OCI-LY3 (cell line): ENCODE measurements at regions not wholly inside any gene's neighbourhood (a gene's known extent, or its start where the extent isn't known, plus 50 kb on each side); places are given as distances from the start of the nearest gene placed in this dataset.

ENCODE experiments used
- H2AFZ ChIP-seq: fragments of 200-600, 300-600 bp; shearing (Covaris generic); 2 replicates; pipeline ENCODE4 v1.6.0; 2014; ENCODE audit warnings: antibody characterized with exemption, low read depth, low read length
- H3K27ac ChIP-seq: fragments of 200-600, 300-600 bp; sonication (generic); 2 replicates; pipeline ENCODE4 v1.5.1; 2014; ENCODE audit warnings: mild to moderate bottlenecking, low read length, moderate library complexity, mixed read lengths
- H3K27me3 ChIP-seq: fragments of 200-600, 300-600 bp; sonication (generic); 2 replicates; pipeline ENCODE4 v1.6.1; 2014; ENCODE audit warnings: low read depth, low read length, mixed read lengths
- H3K36me3 ChIP-seq: fragments of 200-600, 300-600 bp; sonication (generic); replicated peaks from 2 replicates; pipeline ENCODE3; 2014; ENCODE audit warnings: low read depth, low read length, mixed read lengths
- H3K4me1 ChIP-seq: fragments of 300-600, 200-600 bp; sonication (generic); 2 replicates; pipeline ENCODE4 v1.6.1; 2014; ENCODE audit warnings: low read length, mixed read lengths
- H3K4me2 ChIP-seq: fragments of 200-600, 300-600 bp; sonication (generic); 2 replicates; pipeline ENCODE4 v1.6.1; 2014; ENCODE audit warnings: low read length, mixed read lengths
- H3K4me3 ChIP-seq: fragments of 300-600, 200-600 bp; sonication (generic); 2 replicates; pipeline ENCODE4 v1.5.1; 2014; ENCODE audit warnings: antibody characterized with exemption, mild to moderate bottlenecking, low read length, moderate library complexity
- H3K79me2 ChIP-seq: fragments of 300-600, 200-600 bp; shearing (Covaris generic); 2 replicates; pipeline ENCODE4 v1.6.1; 2014; ENCODE audit warnings: mild to moderate bottlenecking, low read length, mixed read lengths
- H3K9ac ChIP-seq: fragments of 300-600, 200-600 bp; shearing (Covaris generic); 2 replicates; pipeline ENCODE4 v1.6.0; 2014; ENCODE audit warnings: mild to moderate bottlenecking, low read length, moderate library complexity
- H3K9me3 ChIP-seq: fragments of 200-600, 300-600 bp; shearing (Covaris generic); 2 replicates; pipeline ENCODE4 v1.6.1; 2014; ENCODE audit warnings: low read length, mixed read lengths; ENCODE audit not compliant: insufficient read depth
- H4K20me1 ChIP-seq: fragments of 200-600, 300-600 bp; sonication (generic); 2 replicates; pipeline ENCODE4 v1.6.1; 2016; ENCODE audit warnings: low read length, mixed read lengths; ENCODE audit not compliant: insufficient read depth
- EZH2phosphoT487 ChIP-seq: fragments of 200-600 bp; shearing (Covaris generic); IDR thresholded peaks from 2 replicates; pipeline ENCODE4 v1.6.1; 2018; ENCODE audit warnings: antibody characterized with exemption, mixed run types, low read depth
- TF ChIP-seq, protein P1 (sequence below): fragments of 200-600, 300-600 bp; sonication (generic); IDR thresholded peaks from 2 replicates; pipeline ENCODE4 v1.5.1; 2014; ENCODE audit warnings: antibody characterized with exemption, low read length, low read depth

DNA sequence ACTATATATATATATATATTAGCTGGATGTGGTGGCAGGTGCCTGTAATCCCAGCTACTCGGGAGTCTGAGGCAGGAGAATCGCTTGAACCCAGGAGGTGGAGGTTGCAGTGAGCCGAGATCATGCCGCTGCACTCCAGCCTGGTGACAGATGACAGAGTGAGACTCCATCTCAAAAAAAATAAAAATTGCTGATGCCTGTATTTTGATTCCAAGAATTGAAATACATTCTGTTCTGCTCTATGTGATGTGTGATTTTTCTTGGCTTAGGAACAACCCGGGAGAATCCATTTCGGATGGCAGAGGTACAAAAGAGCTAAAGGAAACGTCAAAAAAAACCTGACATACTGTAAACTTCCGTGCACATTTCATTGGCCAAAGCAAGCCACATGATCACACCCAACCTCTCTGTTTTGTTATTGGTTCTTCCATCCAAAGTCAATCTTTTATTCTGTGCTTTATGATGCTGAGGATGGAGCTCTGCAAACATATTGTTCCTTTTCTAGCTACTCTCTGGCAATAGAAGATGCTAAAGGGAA lies 478.1 kb upstream of the MAP2 start:
- no peaks in the 10 kb centered on the region for H3K4me1 ChIP-seq
- H4K20me1 ChIP-seq: no peaks in the 10 kb centered on the region
- no peaks in the 10 kb centered on the region for H3K27me3 ChIP-seq
- no peak overlapping the region for H3K27ac ChIP-seq
- H3K9me3 ChIP-seq: no peaks in the 10 kb centered on the region
- H3K9ac ChIP-seq: no peak overlapping the region
- no peaks in the 10 kb centered on the region for H3K79me2 ChIP-seq
- no peak for TF ChIP-seq EZH2phosphoT487
- TF ChIP-seq, protein P1, sequence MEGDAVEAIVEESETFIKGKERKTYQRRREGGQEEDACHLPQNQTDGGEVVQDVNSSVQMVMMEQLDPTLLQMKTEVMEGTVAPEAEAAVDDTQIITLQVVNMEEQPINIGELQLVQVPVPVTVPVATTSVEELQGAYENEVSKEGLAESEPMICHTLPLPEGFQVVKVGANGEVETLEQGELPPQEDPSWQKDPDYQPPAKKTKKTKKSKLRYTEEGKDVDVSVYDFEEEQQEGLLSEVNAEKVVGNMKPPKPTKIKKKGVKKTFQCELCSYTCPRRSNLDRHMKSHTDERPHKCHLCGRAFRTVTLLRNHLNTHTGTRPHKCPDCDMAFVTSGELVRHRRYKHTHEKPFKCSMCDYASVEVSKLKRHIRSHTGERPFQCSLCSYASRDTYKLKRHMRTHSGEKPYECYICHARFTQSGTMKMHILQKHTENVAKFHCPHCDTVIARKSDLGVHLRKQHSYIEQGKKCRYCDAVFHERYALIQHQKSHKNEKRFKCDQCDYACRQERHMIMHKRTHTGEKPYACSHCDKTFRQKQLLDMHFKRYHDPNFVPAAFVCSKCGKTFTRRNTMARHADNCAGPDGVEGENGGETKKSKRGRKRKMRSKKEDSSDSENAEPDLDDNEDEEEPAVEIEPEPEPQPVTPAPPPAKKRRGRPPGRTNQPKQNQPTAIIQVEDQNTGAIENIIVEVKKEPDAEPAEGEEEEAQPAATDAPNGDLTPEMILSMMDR: no peak
- no peaks in the 10 kb centered on the region for H3K36me3 ChIP-seq
- H3K4me2 ChIP-seq: no peak overlapping the region
- H2AFZ ChIP-seq: peak overlapping the region; percentile 51; the same call in 1 of the 2 replicates
- no peak overlapping the region for H3K4me3 ChIP-seq

DNA sequence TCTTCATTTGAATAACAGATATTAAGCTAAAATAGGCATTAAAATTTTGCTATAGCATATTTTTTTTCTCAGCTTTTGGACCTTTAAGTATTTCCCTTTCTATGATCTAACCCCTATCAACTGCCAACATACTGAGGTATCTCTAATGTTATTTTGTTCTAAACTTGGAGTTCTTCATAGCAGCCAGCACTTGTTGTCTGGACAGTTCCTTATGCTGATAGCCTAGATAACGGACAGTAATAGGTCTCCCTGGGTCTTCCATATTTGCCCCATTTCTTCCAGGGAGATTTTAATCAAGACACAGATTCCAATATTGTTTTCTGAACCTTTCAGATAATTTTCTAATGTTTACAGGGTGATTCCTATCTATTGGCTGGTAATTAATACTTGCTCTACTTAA lies 475.8 kb upstream of the MAP2 start:
- no peak overlapping the region for H3K4me2 ChIP-seq
- no peaks in the 10 kb centered on the region for H3K79me2 ChIP-seq
- TF ChIP-seq, protein P1: no peak
- no peak for TF ChIP-seq EZH2phosphoT487
- no peaks in the 10 kb centered on the region for H3K9me3 ChIP-seq
- no peaks in the 10 kb centered on the region for H3K4me1 ChIP-seq
- no peak overlapping the region for H2AFZ ChIP-seq
- no peaks in the 10 kb centered on the region for H3K27me3 ChIP-seq
- no peaks in the 10 kb centered on the region for H4K20me1 ChIP-seq
- no peaks in the 10 kb centered on the region for H3K36me3 ChIP-seq
- H3K9ac ChIP-seq: no peak overlapping the region
- no peak overlapping the region for H3K27ac ChIP-seq
- no peak overlapping the region for H3K4me3 ChIP-seq

DNA sequence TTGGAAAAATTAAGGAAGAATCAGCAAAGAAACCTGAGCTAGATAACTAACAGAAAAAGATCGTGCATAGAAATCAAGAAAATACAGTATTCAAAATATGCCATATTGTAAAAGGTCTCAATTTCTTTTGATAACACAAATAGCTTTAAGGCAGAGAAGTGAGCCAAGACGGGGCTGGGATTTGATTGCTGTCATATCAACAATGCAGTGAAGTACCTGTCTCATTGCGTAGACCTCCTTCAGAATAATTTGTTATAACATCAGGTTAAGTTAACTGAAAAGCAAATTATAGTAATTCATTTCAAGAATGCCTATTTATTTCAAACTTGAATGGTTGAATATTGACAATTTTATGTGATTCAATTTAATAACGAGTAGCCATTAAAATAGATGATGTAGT lies 453.8 kb upstream of the MAP2 start:
- no peaks in the 10 kb centered on the region for H3K27me3 ChIP-seq
- TF ChIP-seq, protein P1: no peak
- no peak for TF ChIP-seq EZH2phosphoT487
- no peaks in the 10 kb centered on the region for H3K4me1 ChIP-seq
- H3K27ac ChIP-seq: no peak overlapping the region
- H2AFZ ChIP-seq: no peak overlapping the region
- H3K36me3 ChIP-seq: no peaks in the 10 kb centered on the region
- no peaks in the 10 kb centered on the region for H4K20me1 ChIP-seq
- no peak overlapping the region for H3K9ac ChIP-seq
- no peak overlapping the region for H3K4me2 ChIP-seq
- peaks cover 6% of the 10 kb centered on the region; the same call in 1 of the 2 replicates for H3K9me3 ChIP-seq
- no peaks in the 10 kb centered on the region for H3K79me2 ChIP-seq
- no peak overlapping the region for H3K4me3 ChIP-seq

DNA sequence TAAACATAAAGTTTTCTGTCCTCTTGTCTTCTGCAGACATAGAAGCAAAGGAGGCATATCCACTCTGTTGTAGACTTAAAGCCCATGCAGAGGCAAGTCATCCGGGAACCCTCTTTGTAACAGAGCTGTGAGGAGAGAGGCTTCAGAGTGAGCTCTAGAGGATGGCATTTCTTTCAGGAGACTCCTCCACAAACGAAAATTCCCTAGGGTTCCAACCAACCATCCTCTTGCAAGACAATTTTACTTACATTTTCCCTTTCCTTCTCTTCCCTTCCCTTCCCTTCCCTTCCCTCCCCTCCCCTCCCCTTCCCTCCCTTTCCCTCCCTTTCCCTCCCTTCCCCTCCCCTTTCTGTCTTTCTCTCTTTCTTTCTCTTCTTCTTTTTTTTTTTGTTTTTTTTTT lies 446.3 kb upstream of the MAP2 start:
- no peak overlapping the region for H3K9ac ChIP-seq
- no peak overlapping the region for H2AFZ ChIP-seq
- no peak overlapping the region for H3K4me3 ChIP-seq
- TF ChIP-seq EZH2phosphoT487: no peak
- TF ChIP-seq, protein P1: no peak
- no peaks in the 10 kb centered on the region for H4K20me1 ChIP-seq
- no peaks in the 10 kb centered on the region for H3K79me2 ChIP-seq
- no peaks in the 10 kb centered on the region for H3K9me3 ChIP-seq
- no peaks in the 10 kb centered on the region for H3K36me3 ChIP-seq
- no peaks in the 10 kb centered on the region for H3K27me3 ChIP-seq
- no peak overlapping the region for H3K4me2 ChIP-seq
- no peaks in the 10 kb centered on the region for H3K4me1 ChIP-seq
- H3K27ac ChIP-seq: no peak overlapping the region
